ENCODE measurements at regions not wholly inside any gene's neighbourhood (a gene's known extent, or its start where the extent isn't known, plus 50 kb on each side); places are given as distances from the start of the nearest gene placed in this dataset.

DNA sequence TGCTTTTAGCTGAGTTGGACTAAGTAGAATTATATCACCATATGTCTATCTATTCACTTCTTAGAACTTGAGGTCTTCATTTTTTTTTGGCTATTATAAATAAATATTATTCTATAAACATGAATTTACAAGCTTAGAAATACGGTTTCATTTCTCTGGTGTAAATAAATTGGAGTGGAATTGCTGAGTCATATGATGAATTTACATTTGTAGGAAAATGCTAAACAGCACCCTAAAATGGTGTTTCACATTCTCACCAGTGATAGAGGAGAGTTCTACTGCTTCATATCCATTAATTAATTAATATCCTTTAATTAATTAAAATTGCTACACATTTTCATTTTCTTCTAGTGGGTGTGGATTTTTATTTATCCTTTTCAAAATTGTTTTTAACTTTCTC lies 318.3 kb downstream of the MDFIC start:
- WGBS: 40% methylated on average over 1 of the region's 1 CpG

DNA sequence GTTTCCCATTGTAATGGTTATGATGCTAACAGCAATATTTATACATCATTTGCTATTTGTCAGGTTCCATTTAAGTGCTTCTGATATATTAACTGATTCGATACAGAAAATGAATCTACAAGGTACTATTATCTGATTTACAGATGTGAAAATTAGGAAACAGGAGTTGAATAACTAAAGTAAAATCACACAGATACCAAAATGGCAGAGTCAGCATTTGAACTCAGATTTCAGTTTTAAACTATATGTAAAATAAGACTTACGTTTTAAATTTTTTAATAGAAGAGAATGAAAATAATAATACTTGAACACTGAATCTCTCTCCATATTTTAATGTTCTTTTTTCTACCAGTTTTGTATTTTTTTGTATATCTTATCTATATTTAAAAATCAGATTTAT lies 313.2 kb downstream of the MDFIC start:
- Histone ChIP-seq H3K27me3 (ENCODE audit: control insufficient read depth in 1 of 2, insufficient read depth in 1 of 2, low read length in 2 of 2) (no peaks in the 10 kb centered on the region), H3K4me3 (ENCODE audit: insufficient read depth in 1 of 2, low read depth in 1 of 2, low read length in 2 of 2) (no peak overlapping the region), H3K9me3 (ENCODE audit: control insufficient read depth, low read length) (no peaks in the 10 kb centered on the region), H3K9ac (ENCODE audit: low read length) (no peak overlapping the region), H2BK15ac (ENCODE audit: low read depth, poor library complexity, severe bottlenecking) (no peak overlapping the region), H3K4me2 (ENCODE audit: low read length, poor library complexity, severe bottlenecking) (no peak overlapping the region), H3K27ac (ENCODE audit: low read length, poor library complexity, severe bottlenecking) (no peak overlapping the region), H3K14ac (ENCODE audit: low read length in 2 of 2) (no peak overlapping the region), H2BK120ac (ENCODE audit: low read depth, low read length) (no peak overlapping the region), H2AFZ (ENCODE audit: low read depth, low read length) (no peak overlapping the region), H2BK12ac (ENCODE audit: low read length in 2 of 2) (no peak overlapping the region), H2BK5ac (ENCODE audit: low read depth, low read length, poor library complexity, severe bottlenecking) (no peak overlapping the region), H3K79me1 (replicated peaks; ENCODE audit: low read length, poor library complexity, severe bottlenecking) (no peaks in the 10 kb centered on the region), H3K4me1 (ENCODE audit: control insufficient read depth, insufficient read depth, low read depth, low read length) (no peaks in the 10 kb centered on the region), H3K18ac (ENCODE audit: low read depth in 1 of 2, low read length in 2 of 2) (no peak overlapping the region), H3K4ac (ENCODE audit: low read depth in 1 of 2, low read length in 2 of 2) (no peak overlapping the region), H4K8ac (ENCODE audit: low read length) (no peak overlapping the region), H3K36me3 (ENCODE audit: control insufficient read depth in 1 of 2, insufficient read depth in 2 of 2, low read depth in 1 of 2, low read length in 2 of 2) (no peaks in the 10 kb centered on the region), H4K91ac (ENCODE audit: low read length) (no peak overlapping the region), H2AK5ac (ENCODE audit: low read length, severe bottlenecking) (no peak overlapping the region), H3K23ac (ENCODE audit: low read length in 2 of 2) (no peak overlapping the region)
- no CpG with 5 or more reads among the region's 2 CpGs for WGBS
- DNase-seq: no peak

More for the DNA sequence above, 318.3 kb downstream of the MDFIC start:
- H3K4me2 ChIP-seq (ENCODE audit: low read length, poor library complexity, severe bottlenecking): no peak overlapping the region
- H3K36me3 ChIP-seq (ENCODE audit: control insufficient read depth in 1 of 2, insufficient read depth in 2 of 2, low read depth in 1 of 2, low read length in 2 of 2): no peaks in the 10 kb centered on the region
- no peak overlapping the region for H2BK15ac ChIP-seq (ENCODE audit: low read depth, poor library complexity, severe bottlenecking)
- H3K9ac ChIP-seq (ENCODE audit: low read length): no peak overlapping the region
- no peak overlapping the region for H3K27ac ChIP-seq (ENCODE audit: low read length, poor library complexity, severe bottlenecking)
- no peak overlapping the region for H4K8ac ChIP-seq (ENCODE audit: low read length)
- no peaks in the 10 kb centered on the region for H3K4me1 ChIP-seq (ENCODE audit: control insufficient read depth, insufficient read depth, low read depth, low read length)
- H3K23ac ChIP-seq (ENCODE audit: low read length in 2 of 2): no peak overlapping the region
- H2BK120ac ChIP-seq (ENCODE audit: low read depth, low read length): no peak overlapping the region
- H3K14ac ChIP-seq (ENCODE audit: low read length in 2 of 2): no peak overlapping the region
- no peak overlapping the region for H3K4me3 ChIP-seq (ENCODE audit: insufficient read depth in 1 of 2, low read depth in 1 of 2, low read length in 2 of 2)
- H4K91ac ChIP-seq (ENCODE audit: low read length): no peak overlapping the region
- H3K79me1 ChIP-seq (replicated peaks; ENCODE audit: low read length, poor library complexity, severe bottlenecking): no peaks in the 10 kb centered on the region
- H2AFZ ChIP-seq (ENCODE audit: low read depth, low read length): no peak overlapping the region
- H3K9me3 ChIP-seq (ENCODE audit: control insufficient read depth, low read length): peaks cover 2% of the 10 kb centered on the region
- H3K27me3 ChIP-seq (ENCODE audit: control insufficient read depth in 1 of 2, insufficient read depth in 1 of 2, low read length in 2 of 2): no peaks in the 10 kb centered on the region
- H2BK12ac ChIP-seq (ENCODE audit: low read length in 2 of 2): no peak overlapping the region
- no peak overlapping the region for H3K18ac ChIP-seq (ENCODE audit: low read depth in 1 of 2, low read length in 2 of 2)
- no peak overlapping the region for H3K4ac ChIP-seq (ENCODE audit: low read depth in 1 of 2, low read length in 2 of 2)
- no peak overlapping the region for H2BK5ac ChIP-seq (ENCODE audit: low read depth, low read length, poor library complexity, severe bottlenecking)
- no peak overlapping the region for H2AK5ac ChIP-seq (ENCODE audit: low read length, severe bottlenecking)
- peak; percentile 18 for DNase-seq

DNA sequence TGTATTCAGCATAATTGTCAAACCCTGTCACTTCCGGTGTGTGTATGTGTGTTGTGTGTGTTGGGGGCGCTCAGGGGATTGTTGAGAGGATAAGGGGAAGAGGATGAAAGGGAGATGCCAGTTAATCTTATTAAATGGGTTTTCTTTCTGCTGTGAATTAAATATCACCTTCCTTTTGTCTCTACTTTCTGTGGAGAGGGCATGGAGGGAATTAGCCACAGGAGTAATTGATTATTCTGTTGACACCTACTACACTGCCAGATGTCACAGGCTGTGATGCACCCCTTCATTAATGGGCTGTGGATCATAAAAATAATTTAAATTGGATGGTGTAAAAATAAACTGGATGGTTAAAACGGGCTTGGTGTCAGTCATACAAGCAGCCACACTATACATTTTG lies 311.9 kb downstream of the MDFIC start:
- Histone ChIP-seq H3K23ac (ENCODE audit: low read length in 2 of 2) (no peak overlapping the region), H3K14ac (ENCODE audit: low read length in 2 of 2) (no peak overlapping the region), H2BK5ac (ENCODE audit: low read depth, low read length, poor library complexity, severe bottlenecking) (no peak overlapping the region), H3K9ac (ENCODE audit: low read length) (no peak overlapping the region), H3K9me3 (ENCODE audit: control insufficient read depth, low read length) (no peaks in the 10 kb centered on the region), H3K27ac (ENCODE audit: low read length, poor library complexity, severe bottlenecking) (no peak overlapping the region), H4K8ac (ENCODE audit: low read length) (no peak overlapping the region), H3K4me2 (ENCODE audit: low read length, poor library complexity, severe bottlenecking) (no peak overlapping the region), H2BK120ac (ENCODE audit: low read depth, low read length) (no peak overlapping the region), H2BK12ac (ENCODE audit: low read length in 2 of 2) (no peak overlapping the region), H3K36me3 (ENCODE audit: control insufficient read depth in 1 of 2, insufficient read depth in 2 of 2, low read depth in 1 of 2, low read length in 2 of 2) (no peaks in the 10 kb centered on the region), H3K4me3 (ENCODE audit: insufficient read depth in 1 of 2, low read depth in 1 of 2, low read length in 2 of 2) (no peak overlapping the region), H2AFZ (ENCODE audit: low read depth, low read length) (no peak overlapping the region), H2AK5ac (ENCODE audit: low read length, severe bottlenecking) (no peak overlapping the region), H2BK15ac (ENCODE audit: low read depth, poor library complexity, severe bottlenecking) (no peak overlapping the region), H3K79me1 (replicated peaks; ENCODE audit: low read length, poor library complexity, severe bottlenecking) (no peaks in the 10 kb centered on the region), H3K27me3 (ENCODE audit: control insufficient read depth in 1 of 2, insufficient read depth in 1 of 2, low read length in 2 of 2) (no peaks in the 10 kb centered on the region), H4K91ac (ENCODE audit: low read length) (no peak overlapping the region), H3K4ac (ENCODE audit: low read depth in 1 of 2, low read length in 2 of 2) (no peak overlapping the region), H3K18ac (ENCODE audit: low read depth in 1 of 2, low read length in 2 of 2) (no peak overlapping the region), H3K4me1 (ENCODE audit: control insufficient read depth, insufficient read depth, low read depth, low read length) (no peaks in the 10 kb centered on the region)
- 95% methylated on average over 3 of the region's 3 CpGs for WGBS
- DNase-seq: no peak

DNA sequence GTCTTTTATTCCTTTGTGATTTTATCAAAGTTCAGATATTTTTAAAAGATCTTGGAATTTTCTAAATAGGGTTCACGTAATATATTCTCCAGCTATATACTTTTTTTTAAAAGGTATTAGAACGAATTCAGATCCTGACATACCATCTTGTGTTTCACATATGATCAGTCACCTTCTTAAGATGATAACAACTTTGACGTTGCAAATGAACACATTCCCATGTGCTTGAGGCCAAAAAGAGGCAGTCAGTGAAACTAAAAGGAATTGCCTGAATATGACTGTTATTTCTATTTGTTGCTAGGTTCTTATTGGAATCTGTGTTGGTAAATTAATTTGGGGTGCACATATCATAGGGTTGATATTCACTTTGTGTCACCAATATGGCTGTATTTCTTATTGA lies 310.1 kb downstream of the MDFIC start:
- Histone ChIP-seq H3K27me3 (ENCODE audit: control insufficient read depth in 1 of 2, insufficient read depth in 1 of 2, low read length in 2 of 2) (no peaks in the 10 kb centered on the region), H2AFZ (ENCODE audit: low read depth, low read length) (no peak overlapping the region), H3K4me3 (ENCODE audit: insufficient read depth in 1 of 2, low read depth in 1 of 2, low read length in 2 of 2) (no peak overlapping the region), H4K91ac (ENCODE audit: low read length) (no peak overlapping the region), H3K79me1 (replicated peaks; ENCODE audit: low read length, poor library complexity, severe bottlenecking) (no peaks in the 10 kb centered on the region), H3K23ac (ENCODE audit: low read length in 2 of 2) (no peak overlapping the region), H4K8ac (ENCODE audit: low read length) (no peak overlapping the region), H3K14ac (ENCODE audit: low read length in 2 of 2) (no peak overlapping the region), H3K9ac (ENCODE audit: low read length) (peak overlapping the region; percentile 88), H3K9me3 (ENCODE audit: control insufficient read depth, low read length) (no peaks in the 10 kb centered on the region), H2BK12ac (ENCODE audit: low read length in 2 of 2) (no peak overlapping the region), H3K4me2 (ENCODE audit: low read length, poor library complexity, severe bottlenecking) (no peak overlapping the region), H3K36me3 (ENCODE audit: control insufficient read depth in 1 of 2, insufficient read depth in 2 of 2, low read depth in 1 of 2, low read length in 2 of 2) (no peaks in the 10 kb centered on the region), H2BK120ac (ENCODE audit: low read depth, low read length) (no peak overlapping the region), H2AK5ac (ENCODE audit: low read length, severe bottlenecking) (no peak overlapping the region), H3K4ac (ENCODE audit: low read depth in 1 of 2, low read length in 2 of 2) (no peak overlapping the region), H3K27ac (ENCODE audit: low read length, poor library complexity, severe bottlenecking) (no peak overlapping the region), H2BK5ac (ENCODE audit: low read depth, low read length, poor library complexity, severe bottlenecking) (no peak overlapping the region), H3K18ac (ENCODE audit: low read depth in 1 of 2, low read length in 2 of 2) (no peak overlapping the region), H3K4me1 (ENCODE audit: control insufficient read depth, insufficient read depth, low read depth, low read length) (no peaks in the 10 kb centered on the region), H2BK15ac (ENCODE audit: low read depth, poor library complexity, severe bottlenecking) (no peak overlapping the region)
- WGBS: 85% methylated on average over 3 of the region's 3 CpGs
- DNase-seq: no peak
